ENCODE measurements at regions not wholly inside any gene's neighbourhood (a gene's known extent, or its start where the extent isn't known, plus 50 kb on each side); places are given as distances from the start of the nearest gene placed in this dataset.

DNA sequence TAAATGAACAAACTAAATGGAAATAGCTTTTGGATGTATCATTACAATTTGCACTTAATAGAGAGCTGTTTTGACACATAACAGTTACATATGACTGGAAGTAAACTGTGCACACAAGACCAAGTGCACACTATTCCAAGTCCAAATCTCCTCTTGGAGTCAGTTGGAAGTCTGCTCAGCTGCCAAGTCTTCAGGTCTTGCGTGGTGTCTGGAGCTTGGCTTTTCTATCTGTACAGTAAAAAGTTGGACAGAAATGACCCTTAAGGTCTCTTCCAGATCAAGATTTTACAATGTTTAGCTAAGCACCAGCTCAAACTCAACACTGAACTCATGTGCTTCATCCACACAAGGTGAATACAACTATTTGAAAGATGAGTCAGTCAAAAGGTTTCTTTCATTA is 456.9 kb downstream of the RASEF start:
- TF ChIP-seq, protein P1, sequence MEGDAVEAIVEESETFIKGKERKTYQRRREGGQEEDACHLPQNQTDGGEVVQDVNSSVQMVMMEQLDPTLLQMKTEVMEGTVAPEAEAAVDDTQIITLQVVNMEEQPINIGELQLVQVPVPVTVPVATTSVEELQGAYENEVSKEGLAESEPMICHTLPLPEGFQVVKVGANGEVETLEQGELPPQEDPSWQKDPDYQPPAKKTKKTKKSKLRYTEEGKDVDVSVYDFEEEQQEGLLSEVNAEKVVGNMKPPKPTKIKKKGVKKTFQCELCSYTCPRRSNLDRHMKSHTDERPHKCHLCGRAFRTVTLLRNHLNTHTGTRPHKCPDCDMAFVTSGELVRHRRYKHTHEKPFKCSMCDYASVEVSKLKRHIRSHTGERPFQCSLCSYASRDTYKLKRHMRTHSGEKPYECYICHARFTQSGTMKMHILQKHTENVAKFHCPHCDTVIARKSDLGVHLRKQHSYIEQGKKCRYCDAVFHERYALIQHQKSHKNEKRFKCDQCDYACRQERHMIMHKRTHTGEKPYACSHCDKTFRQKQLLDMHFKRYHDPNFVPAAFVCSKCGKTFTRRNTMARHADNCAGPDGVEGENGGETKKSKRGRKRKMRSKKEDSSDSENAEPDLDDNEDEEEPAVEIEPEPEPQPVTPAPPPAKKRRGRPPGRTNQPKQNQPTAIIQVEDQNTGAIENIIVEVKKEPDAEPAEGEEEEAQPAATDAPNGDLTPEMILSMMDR (IDR thresholded peaks at IDR 0.05; ENCODE audit: insufficient read depth, low read depth, low read length) = no peak
- no peak overlapping the region for H3K4me3 ChIP-seq (ENCODE audit: low read depth, low read length)
- DNase-seq (ENCODE audit: low read depth) = no peak

DNA sequence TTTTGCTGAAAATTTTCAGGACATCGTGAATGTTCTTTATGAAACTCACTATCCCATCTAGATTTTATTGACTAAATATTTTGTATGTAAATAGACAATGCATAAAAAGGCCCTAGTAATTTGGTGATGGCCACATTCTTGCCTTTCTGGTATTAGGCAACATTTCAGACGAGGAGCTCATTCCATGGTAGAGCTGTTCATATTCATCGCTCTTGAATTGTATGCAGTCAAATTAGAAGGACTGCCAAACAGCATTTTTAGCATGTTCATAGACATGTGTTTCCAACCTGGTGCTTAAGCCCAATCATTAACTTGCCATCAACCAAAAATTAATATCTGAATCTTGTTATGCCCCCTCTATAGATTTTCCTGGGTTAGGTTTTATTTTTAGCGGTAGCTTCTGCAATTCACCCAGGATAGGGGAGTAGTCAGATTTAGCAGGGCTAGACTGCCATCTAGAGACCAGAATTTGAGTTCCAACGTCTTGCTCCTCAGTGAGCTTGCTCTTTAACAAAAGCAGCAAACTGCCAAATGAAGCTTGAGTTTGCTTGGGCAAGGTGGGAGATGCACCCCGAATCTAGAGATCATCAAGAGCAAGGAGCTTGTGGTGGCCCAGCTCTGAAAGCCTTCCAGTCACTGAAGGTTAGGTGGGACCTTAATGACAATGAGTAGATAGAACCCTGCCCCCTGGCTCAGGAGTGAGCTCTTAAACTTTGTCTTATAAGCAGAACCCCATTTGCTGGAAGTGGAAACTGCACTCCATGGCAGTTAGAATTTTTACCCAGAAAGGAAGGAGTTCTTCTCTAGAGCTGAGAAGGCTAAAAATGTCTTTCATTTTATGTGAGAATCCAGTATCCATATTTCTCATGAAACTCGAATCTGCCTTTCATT is 456.2 kb downstream of the RASEF start:
- H3K4me3 ChIP-seq (ENCODE audit: low read depth, low read length) = no peak overlapping the region
- TF ChIP-seq, protein P1 (IDR thresholded peaks at IDR 0.05; ENCODE audit: insufficient read depth, low read depth, low read length) = peak; percentile 54
- DNase-seq (ENCODE audit: low read depth) = peak; percentile 61

DNA sequence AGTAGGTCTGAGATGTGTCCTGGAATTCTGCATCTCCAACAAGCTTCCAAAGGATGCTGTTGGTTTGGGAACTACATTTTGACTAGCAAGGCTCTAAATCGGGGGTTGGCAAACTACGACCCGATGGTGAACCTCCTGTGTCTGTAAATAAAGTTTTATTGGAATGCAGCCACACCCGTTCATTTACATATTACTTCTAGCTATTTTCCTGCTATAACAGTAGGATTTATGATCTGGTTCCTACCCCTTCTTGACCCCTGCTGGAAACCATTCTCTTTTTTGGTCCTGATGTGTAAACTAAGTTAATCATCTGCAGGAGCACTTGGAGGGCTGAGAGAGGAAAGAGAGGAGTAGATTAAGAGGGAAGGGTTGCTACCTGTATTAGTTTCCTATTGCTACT is 454.5 kb downstream of the RASEF start:
- no peak for DNase-seq (ENCODE audit: low read depth)

DNA sequence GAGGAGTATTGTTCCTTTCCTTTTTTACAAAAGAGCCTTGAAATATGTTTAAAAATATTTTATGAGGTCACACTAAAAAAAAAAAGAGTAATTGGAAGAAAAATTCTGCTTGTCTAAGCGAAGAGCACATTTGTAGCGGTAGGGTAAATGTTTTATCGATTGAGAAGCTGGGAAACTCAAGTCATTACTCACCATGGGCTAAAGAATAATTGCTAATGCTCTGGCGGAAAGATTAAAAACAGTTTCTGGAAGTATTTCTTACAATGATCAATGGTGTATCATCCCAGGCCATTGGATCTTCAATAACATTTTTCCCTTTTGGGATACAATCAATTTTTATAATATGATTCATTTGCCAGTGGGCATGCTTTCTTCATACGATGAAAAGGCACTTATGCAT is 450.0 kb downstream of the RASEF start:
- TF ChIP-seq, protein P1 (IDR thresholded peaks at IDR 0.05; ENCODE audit: insufficient read depth, low read depth, low read length) = no peak
- H3K4me3 ChIP-seq (ENCODE audit: low read depth, low read length) = no peak overlapping the region
- DNase-seq (ENCODE audit: low read depth) = no peak

More for the DNA sequence above, 454.5 kb downstream of the RASEF start:
- TF ChIP-seq, protein P1 (IDR thresholded peaks at IDR 0.05; ENCODE audit: insufficient read depth, low read depth, low read length) = no peak
- no peak overlapping the region for H3K4me3 ChIP-seq (ENCODE audit: low read depth, low read length)

DNA sequence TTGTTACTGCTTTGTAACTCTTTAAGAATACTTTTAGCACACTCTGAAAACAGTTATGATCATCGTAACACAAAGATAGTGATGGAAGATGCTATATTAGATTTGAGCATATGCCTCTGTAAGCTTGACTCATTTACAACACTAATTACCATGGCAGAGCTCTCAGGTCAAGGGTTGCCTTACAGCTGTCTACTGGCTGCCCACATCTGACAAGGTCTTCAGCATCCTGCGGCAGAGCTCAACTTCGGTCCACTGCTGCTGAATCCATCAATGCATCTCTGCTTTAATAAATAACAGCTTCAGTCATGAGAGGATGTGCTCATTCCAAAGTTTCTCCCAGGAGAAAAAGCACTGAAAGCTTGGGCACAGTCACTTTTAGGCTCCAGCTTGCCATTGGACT is 449.4 kb downstream of the RASEF start:
- no peak for DNase-seq (ENCODE audit: low read depth)
- H3K4me3 ChIP-seq (ENCODE audit: low read depth, low read length) = no peak overlapping the region
- TF ChIP-seq, protein P1 (IDR thresholded peaks at IDR 0.05; ENCODE audit: insufficient read depth, low read depth, low read length) = no peak

DNA sequence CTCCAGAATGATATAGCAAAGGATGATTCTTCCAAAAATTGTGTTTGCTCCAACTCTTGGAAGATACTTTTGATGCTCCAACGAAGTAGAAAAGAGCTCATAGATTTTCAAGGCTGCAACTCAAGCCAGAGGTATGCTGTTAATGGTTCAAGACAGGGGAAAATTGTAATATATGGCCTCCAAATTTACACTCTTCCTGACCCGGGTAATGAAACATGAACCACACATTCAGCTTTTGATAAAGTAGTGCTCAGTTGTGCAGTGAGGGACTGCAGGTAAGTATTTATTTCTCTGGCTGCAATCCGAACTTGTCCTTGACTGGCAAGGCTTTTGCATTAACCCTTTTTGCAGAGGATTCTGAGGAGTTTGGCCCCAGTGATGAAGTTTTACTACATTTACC is 446.4 kb downstream of the RASEF start:
- H3K4me3 ChIP-seq (ENCODE audit: low read depth, low read length) = no peak overlapping the region
- DNase-seq (ENCODE audit: low read depth) = no peak
- TF ChIP-seq, protein P1 (IDR thresholded peaks at IDR 0.05; ENCODE audit: insufficient read depth, low read depth, low read length) = no peak

Data from fibroblast of villous mesenchyme (primary cell).